AG09309 (cell line): ENCODE measurements at regions not wholly inside any gene's neighbourhood (a gene's known extent, or its start where the extent isn't known, plus 50 kb on each side); places are given as distances from the start of the nearest gene placed in this dataset.

ENCODE experiments used
- DNase-seq: peaks from one replicate; pipeline ENCODE4 v3.0.0-alpha.2; 2010; ENCODE audit warnings: low read depth
- H3K4me3 ChIP-seq: 2 replicates; pipeline ENCODE4 v1.5.1; 2011; ENCODE audit warnings: mild to moderate bottlenecking, low read depth, low read length, moderate library complexity; ENCODE audit not compliant: control insufficient read depth
- CTCF ChIP-seq: IDR thresholded peaks from 2 replicates; pipeline ENCODE4 v1.5.1; 2011; ENCODE audit warnings: mild to moderate bottlenecking, low read depth, low read length, inconsistent platforms; ENCODE audit not compliant: insufficient read depth, control insufficient read depth; ENCODE audit errors: missing control alignments

- DNase-seq, result no peak
- no peak overlapping the region for H3K4me3 ChIP-seq
- no peak for TF ChIP-seq CTCF
Observed at GRCh38 chr13:89950225-89950624, 1397.3 kb upstream of the MIR17HG start.

- no peak overlapping the region for H3K4me3 ChIP-seq
- DNase-seq, result no peak
- no peak for TF ChIP-seq CTCF
Observed at GRCh38 chr13:89951341-89951740, 1396.1 kb upstream of the MIR17HG start.

- no peak for TF ChIP-seq CTCF
- no peak overlapping the region for H3K4me3 ChIP-seq
- DNase-seq, result no peak
Observed at GRCh38 chr13:89953581-89953980, 1393.9 kb upstream of the MIR17HG start.

DNA sequence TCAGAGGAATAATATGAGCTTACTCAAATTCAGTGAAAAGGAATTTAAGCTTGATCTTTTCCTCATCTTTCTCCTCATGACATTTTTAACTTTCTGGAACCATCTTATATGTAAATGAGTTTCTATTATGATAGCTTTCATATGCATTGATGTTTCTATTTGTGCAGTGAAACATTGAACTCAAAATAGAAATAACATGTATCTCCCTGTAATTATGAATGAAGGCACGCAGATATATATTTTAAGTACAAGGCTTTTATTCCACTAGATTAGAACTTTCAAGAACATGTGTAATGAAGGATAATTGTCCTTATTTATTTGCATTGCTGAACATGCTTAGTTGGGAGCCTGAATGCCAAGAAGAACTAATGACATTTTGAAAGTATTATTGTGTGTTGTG is 1391.7 kb upstream of the MIR17HG start:
- no peak for TF ChIP-seq CTCF
- DNase-seq, result no peak
- no peak overlapping the region for H3K4me3 ChIP-seq

DNA sequence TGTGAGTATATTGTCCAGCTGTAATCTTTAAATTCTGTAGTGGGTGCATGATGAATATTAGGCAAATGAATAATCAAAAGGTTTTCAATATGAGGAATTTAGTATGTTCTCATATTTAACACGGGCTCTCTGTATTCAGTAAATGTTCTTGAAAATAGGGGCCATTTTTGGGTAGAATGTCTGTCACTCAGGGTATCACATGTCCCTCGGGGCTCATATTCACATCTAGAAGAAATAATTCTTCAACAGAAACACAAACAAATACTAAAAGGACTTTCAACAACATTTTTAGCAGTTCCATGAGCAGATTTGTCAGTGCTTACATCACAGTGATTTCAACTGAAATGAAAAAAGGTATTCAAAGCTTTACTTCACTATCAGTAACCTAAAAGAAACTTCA is 1388.4 kb upstream of the MIR17HG start:
- TF ChIP-seq CTCF, result no peak
- DNase-seq, result no peak
- H3K4me3 ChIP-seq, result no peak overlapping the region

DNA sequence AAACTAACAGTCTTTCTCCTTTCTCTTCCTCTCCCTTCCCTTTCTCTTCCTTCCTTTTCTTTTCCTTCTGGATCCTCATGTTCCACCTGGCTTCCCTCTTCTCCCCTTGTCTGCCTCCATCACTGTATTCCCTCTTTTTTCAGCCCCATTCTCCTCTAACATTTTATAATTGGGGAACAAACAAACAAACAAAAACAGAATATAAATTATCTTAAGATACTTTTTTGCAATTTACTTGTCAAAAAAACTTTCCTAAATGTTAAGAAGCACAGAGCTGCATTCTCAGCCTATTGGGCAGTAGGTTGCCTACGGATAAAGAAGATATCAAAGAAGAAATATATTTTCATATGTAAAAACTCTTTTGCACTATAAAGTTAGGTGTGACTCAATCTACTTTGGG is 1382.2 kb upstream of the MIR17HG start:
- TF ChIP-seq CTCF, result no peak
- DNase-seq, result no peak
- H3K4me3 ChIP-seq, result no peak overlapping the region

- no peak for DNase-seq
- TF ChIP-seq CTCF, result no peak
Observed at GRCh38 chr13:89966524-89966923, 1381.0 kb upstream of the MIR17HG start.

More at GRCh38 chr13:89966524-89966923, 1381.0 kb upstream of the MIR17HG start:
- H3K4me3 ChIP-seq, result no peak overlapping the region
